Astrocyte of the spinal cord (primary cell): ENCODE measurements at regions not wholly inside any gene's neighbourhood (a gene's known extent, or its start where the extent isn't known, plus 50 kb on each side); places are given as distances from the start of the nearest gene placed in this dataset.
"Not testable (repeated sequence)": the region's sequence is repeated elsewhere in the genome, so short reads cannot be mapped to it uniquely, and the experiment has no call there.

Experiments
- DNase-seq: peaks from one replicate; pipeline ENCODE4 v3.0.0; 2011; ENCODE audit warnings: low read depth, low spot score
- H3K4me3 ChIP-seq: 2 replicates; pipeline ENCODE4 v1.5.1; 2011; ENCODE audit warnings: low read depth, mild to moderate bottlenecking, low read length, moderate library complexity
- in situ Hi-C: cut with HindIII; loops from 2 replicates; pipeline ENCODE4 v1.10.0; 2017; ENCODE audit warnings: low sequenced_read_pairs
- TF ChIP-seq, protein P1 (sequence below): IDR thresholded peaks from 2 replicates; pipeline ENCODE4 v1.5.1; 2012; ENCODE audit warnings: low read depth, mild to moderate bottlenecking, low read length, inconsistent platforms

- in situ Hi-C loops = no loop called here
- no peak overlapping the region for H3K4me3 ChIP-seq
- TF ChIP-seq, protein P1, sequence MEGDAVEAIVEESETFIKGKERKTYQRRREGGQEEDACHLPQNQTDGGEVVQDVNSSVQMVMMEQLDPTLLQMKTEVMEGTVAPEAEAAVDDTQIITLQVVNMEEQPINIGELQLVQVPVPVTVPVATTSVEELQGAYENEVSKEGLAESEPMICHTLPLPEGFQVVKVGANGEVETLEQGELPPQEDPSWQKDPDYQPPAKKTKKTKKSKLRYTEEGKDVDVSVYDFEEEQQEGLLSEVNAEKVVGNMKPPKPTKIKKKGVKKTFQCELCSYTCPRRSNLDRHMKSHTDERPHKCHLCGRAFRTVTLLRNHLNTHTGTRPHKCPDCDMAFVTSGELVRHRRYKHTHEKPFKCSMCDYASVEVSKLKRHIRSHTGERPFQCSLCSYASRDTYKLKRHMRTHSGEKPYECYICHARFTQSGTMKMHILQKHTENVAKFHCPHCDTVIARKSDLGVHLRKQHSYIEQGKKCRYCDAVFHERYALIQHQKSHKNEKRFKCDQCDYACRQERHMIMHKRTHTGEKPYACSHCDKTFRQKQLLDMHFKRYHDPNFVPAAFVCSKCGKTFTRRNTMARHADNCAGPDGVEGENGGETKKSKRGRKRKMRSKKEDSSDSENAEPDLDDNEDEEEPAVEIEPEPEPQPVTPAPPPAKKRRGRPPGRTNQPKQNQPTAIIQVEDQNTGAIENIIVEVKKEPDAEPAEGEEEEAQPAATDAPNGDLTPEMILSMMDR = no peak
- DNase-seq = no peak
Measured at GRCh38 chr22:48299124-48299523, 1528.5 kb downstream of the BRD1 start.

GRCh38 chr22:48297296-48297695, 1530.4 kb downstream of the BRD1 start:
- in situ Hi-C loops = no loop called here
- H3K4me3 ChIP-seq = no peak overlapping the region
- TF ChIP-seq, protein P1 = no peak
- DNase-seq = no peak

DNA sequence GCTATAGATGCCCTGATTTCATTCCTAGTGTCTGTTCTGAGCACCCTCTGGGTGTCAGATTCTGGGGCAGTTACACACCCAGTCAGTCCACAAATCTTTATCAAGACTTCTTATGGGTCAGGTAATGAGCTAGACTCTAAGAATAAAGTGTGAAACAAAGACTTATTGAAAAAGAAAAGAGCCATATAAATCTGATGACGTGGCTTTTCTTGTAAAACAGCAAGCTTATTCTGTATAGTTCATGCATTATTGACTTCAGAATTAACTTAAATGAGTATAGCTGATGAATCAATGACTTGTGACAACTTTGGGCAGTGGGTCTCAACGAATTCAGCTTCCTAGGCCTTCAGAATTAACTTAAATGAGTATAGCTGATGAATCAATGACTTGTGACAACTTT, 1527.5 kb downstream of the TBC1D22A start:
- H3K4me3 ChIP-seq, in situ Hi-C loops, DNase-seq: not testable (repeated sequence)

- in situ Hi-C loops = no loop called here
- DNase-seq = no peak
- H3K4me3 ChIP-seq = no peak overlapping the region
- TF ChIP-seq, protein P1 = no peak
Measured at GRCh38 chr22:48288376-48288940, 1526.0 kb downstream of the TBC1D22A start.

- TF ChIP-seq, protein P1 = no peak
- in situ Hi-C loops = no loop called here
- no peak overlapping the region for H3K4me3 ChIP-seq
- DNase-seq = no peak
Measured at GRCh38 chr22:48287031-48287430, 1524.6 kb downstream of the TBC1D22A start.

DNA sequence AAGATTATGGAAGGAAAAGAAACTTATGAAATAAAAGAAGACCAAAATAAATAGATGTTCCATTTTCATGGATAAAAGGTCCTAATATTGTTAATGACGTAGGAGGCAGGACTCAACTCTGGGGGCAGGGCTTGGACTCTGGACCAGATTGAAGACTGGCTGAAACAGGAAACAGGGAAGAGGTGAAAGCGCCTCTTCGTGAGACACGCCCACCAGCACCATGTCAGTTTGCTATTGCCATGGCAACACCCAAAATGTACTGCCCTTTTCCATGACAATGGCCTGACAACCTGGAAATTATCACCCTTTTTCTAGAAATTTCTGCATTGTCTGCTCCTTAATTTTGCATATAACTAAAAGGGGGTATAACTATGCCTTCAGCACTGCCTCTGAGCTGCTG, 1522.2 kb downstream of the TBC1D22A start:
- in situ Hi-C loops = no loop called here
- TF ChIP-seq, protein P1 = no peak
- DNase-seq = no peak
- no peak overlapping the region for H3K4me3 ChIP-seq

DNA sequence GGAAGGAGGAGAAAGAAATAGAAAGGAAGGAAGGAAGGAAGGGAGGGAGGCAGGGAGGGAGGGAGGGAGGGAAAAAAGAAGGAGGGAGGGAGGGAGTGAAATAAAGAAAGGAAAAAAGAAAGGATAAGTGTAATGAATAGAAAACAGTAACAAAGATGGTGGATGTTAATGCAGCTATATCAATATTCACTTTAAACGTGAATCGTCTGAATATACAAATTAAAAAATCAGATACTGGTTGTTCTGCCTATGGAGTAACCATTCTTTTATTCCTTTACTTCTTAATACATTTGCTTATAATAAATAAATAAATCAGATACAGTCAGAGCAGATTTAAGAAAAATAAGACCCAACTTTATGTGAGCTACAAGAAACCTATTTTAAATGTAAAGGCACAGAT, 1520.4 kb downstream of the TBC1D22A start:
- in situ Hi-C loops = no loop called here
- DNase-seq = no peak
- TF ChIP-seq, protein P1 = no peak
- no peak overlapping the region for H3K4me3 ChIP-seq
